Skeletal muscle cell (primary cell): ENCODE measurements at regions not wholly inside any gene's neighbourhood (a gene's known extent, or its start where the extent isn't known, plus 50 kb on each side); places are given as distances from the start of the nearest gene placed in this dataset.

Source experiments
- DNase-seq: peaks from one replicate; pipeline ENCODE4 v3.0.0-alpha.2; 2010; ENCODE audit warnings: low read depth
- H3K4me3 ChIP-seq: 2 replicates; pipeline ENCODE4 v1.5.1; 2011; ENCODE audit warnings: low read depth, mild to moderate bottlenecking, control low read depth, low read length, moderate library complexity

GRCh38 chr5:162466011-162466410 is 398.4 kb downstream of the GABRG2 start:
- no peak for DNase-seq

GRCh38 chr5:162473041-162473714 is 405.6 kb downstream of the GABRG2 start:
- no peak for DNase-seq

More at GRCh38 chr5:162466011-162466410, 398.4 kb downstream of the GABRG2 start:
- H3K4me3 ChIP-seq, result no peak overlapping the region

GRCh38 chr5:162474239-162474638 is 406.7 kb downstream of the GABRG2 start:
- DNase-seq, result no peak
- no peak overlapping the region for H3K4me3 ChIP-seq

More at GRCh38 chr5:162473041-162473714, 405.6 kb downstream of the GABRG2 start:
- H3K4me3 ChIP-seq, result no peak overlapping the region

GRCh38 chr5:162484095-162484494 is 416.5 kb downstream of the GABRG2 start:
- H3K4me3 ChIP-seq, result no peak overlapping the region
- DNase-seq, result no peak

GRCh38 chr5:162484986-162485385 is 417.4 kb downstream of the GABRG2 start:
- no peak overlapping the region for H3K4me3 ChIP-seq
- no peak for DNase-seq

GRCh38 chr5:162485666-162486292 is 418.2 kb downstream of the GABRG2 start:
- no peak overlapping the region for H3K4me3 ChIP-seq
- no peak for DNase-seq

- no peak for DNase-seq
- no peak overlapping the region for H3K4me3 ChIP-seq
These were observed 420.3 kb downstream of the GABRG2 start for GRCh38 chr5:162487528-162488525.

- DNase-seq, result no peak
- H3K4me3 ChIP-seq, result no peak overlapping the region
These were observed 428.7 kb downstream of the GABRG2 start for GRCh38 chr5:162496100-162496808.

- H3K4me3 ChIP-seq, result no peak overlapping the region
- DNase-seq, result no peak
These were observed 429.9 kb downstream of the GABRG2 start for GRCh38 chr5:162497455-162497854.

GRCh38 chr5:162502780-162503179 is 435.2 kb downstream of the GABRG2 start:
- no peak overlapping the region for H3K4me3 ChIP-seq
- DNase-seq, result no peak

- no peak for DNase-seq
- H3K4me3 ChIP-seq, result no peak overlapping the region
These were observed 436.2 kb downstream of the GABRG2 start for GRCh38 chr5:162503796-162504195.

GRCh38 chr5:162512935-162513565 is 445.5 kb downstream of the GABRG2 start:
- no peak overlapping the region for H3K4me3 ChIP-seq
- no peak for DNase-seq

GRCh38 chr5:162514116-162514515 is 446.5 kb downstream of the GABRG2 start:
- no peak overlapping the region for H3K4me3 ChIP-seq
- DNase-seq, result no peak

GRCh38 chr5:162520878-162521277 is 453.3 kb downstream of the GABRG2 start:
- DNase-seq, result no peak
- no peak overlapping the region for H3K4me3 ChIP-seq

GRCh38 chr5:162529209-162529608 is 461.6 kb downstream of the GABRG2 start:
- H3K4me3 ChIP-seq, result no peak overlapping the region
- DNase-seq, result no peak

GRCh38 chr5:162529886-162530285 is 462.3 kb downstream of the GABRG2 start:
- DNase-seq, result no peak
- no peak overlapping the region for H3K4me3 ChIP-seq

- DNase-seq, result no peak
- H3K4me3 ChIP-seq, result no peak overlapping the region
These were observed 475.9 kb downstream of the GABRG2 start for GRCh38 chr5:162543437-162543836.

- no peak overlapping the region for H3K4me3 ChIP-seq
- no peak for DNase-seq
These were observed 477.3 kb downstream of the GABRG2 start for GRCh38 chr5:162544905-162545304.

- no peak overlapping the region for H3K4me3 ChIP-seq
- DNase-seq, result no peak
These were observed 482.7 kb downstream of the GABRG2 start for GRCh38 chr5:162550236-162550635.
